NCI-H2196 treated with DMSO at 0.1 percent for 48 hours (cell line): ENCODE measurements at regions not wholly inside any gene's neighbourhood (a gene's known extent, or its start where the extent isn't known, plus 50 kb on each side); places are given as distances from the start of the nearest gene placed in this dataset.
"Not testable (repeated sequence)": the region's sequence is repeated elsewhere in the genome, so short reads cannot be mapped to it uniquely, and the experiment has no call there.

Source experiments
- DNase-seq: peaks from one replicate; lab custom pipeline; 2025; ENCODE audit not compliant: unreplicated experiment; lab: John Stamatoyannopoulos, UW

GRCh38 chr5:28399211-28399610, 1360.8 kb upstream of the CDH9 start:
- DNase-seq, result no peak

GRCh38 chr5:28398185-28398584, 1359.8 kb upstream of the CDH9 start:
- DNase-seq, result no peak

GRCh38 chr5:28397502-28397941, 1359.1 kb upstream of the CDH9 start:
- DNase-seq, result no peak

DNA sequence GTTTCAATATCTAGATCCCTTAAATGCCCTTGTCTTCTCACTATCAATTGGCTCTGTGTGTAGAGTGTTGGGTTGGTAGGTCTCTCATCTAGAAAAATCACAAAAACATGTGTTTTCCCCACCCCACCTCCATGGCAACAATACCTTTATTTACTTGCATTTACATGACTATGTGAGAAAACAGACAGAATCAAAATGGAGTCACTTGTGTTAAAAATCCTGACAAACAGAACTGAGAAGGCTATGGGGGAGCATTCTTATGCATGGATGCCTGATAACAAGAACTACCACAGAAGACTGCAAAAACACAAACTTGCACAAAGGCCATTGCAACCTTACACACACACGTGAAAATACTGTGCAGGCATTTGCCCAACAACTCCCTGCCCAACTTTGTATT, 1352.9 kb upstream of the CDH9 start:
- DNase-seq, result no peak

- DNase-seq, result no peak
Measured at GRCh38 chr5:28390341-28390740, 1352.0 kb upstream of the CDH9 start.

DNA sequence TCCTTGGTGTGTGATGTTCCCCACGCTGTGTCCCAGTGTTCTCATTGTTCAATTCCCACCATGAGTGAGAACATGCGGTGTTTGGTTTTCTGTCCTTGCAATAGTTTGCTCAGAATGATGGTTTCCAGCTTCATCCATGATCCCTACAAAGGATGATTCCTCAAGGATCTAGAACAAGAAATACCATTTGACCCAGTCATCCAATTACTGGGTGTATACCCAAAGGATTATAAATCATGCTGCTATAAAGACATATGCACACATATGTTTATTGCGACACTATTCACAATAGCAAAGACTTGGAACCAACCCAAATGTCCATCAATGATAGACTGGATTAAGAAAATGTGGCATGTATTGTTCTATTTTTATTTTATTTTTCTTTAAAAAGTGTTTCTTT, 1351.3 kb upstream of the CDH9 start:
- DNase-seq, result not testable (repeated sequence)

DNA sequence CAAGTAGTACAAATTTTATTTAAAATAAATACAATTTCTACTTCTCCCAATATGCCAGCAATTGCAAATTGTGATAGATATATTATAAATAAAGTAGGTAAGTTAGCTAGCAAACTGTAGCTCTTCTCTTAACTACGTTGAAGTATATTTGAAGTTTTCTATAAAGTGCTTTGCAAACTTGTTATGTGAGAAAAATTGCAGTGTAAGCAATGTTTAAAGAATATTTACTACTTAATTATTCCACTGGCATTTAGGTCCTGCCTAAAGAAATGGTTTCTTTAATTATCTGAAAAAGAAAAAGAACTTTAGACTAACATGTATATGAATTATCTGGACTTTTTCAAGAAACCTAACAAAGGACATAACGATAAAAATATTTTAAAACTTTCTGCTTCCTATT, 1350.0 kb upstream of the CDH9 start:
- DNase-seq, result no peak

DNA sequence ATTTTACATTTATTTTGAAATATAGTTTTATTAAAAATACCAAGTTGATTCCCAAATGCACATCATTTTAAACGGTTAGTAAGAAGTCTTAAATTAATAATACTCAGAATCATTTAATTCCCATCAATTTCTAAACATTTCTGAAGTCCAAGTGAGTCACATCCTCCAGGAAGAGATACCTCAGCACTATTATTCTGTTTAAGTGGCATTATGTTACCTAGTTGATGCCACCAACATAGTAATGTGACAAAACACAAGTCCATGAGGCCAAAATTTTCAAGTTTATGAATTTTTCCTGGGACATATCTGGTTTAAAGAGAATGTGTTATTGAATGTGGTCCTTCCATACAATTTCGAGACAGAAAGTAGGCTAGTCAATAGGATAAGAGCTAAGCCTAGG, 1348.3 kb upstream of the CDH9 start:
- DNase-seq, result no peak

- DNase-seq, result no peak
Measured at GRCh38 chr5:28380167-28380566, 1341.8 kb upstream of the CDH9 start.

- peak; percentile 4 for DNase-seq
Measured at GRCh38 chr5:28374492-28374967, 1336.1 kb upstream of the CDH9 start.

DNA sequence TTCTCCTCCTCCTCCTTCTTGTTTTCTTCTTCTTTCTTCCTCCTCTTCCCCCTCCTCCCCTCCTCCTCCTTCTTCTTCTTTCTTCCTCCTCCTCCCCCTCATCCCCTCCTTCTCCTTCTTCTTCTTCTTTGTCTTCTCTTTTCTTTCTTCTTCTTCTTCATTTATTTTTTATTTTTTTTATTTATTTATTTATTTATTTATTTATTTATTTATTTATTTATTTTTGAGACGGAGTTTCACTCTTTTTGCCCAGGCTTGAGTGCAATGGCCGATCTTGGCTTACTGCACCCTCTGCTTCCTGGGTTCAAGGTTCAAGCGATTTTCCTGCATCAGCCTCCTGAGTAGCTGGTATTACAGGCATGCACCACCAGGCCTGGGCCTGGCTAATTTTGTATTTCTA, 1332.5 kb upstream of the CDH9 start:
- no peak for DNase-seq

DNA sequence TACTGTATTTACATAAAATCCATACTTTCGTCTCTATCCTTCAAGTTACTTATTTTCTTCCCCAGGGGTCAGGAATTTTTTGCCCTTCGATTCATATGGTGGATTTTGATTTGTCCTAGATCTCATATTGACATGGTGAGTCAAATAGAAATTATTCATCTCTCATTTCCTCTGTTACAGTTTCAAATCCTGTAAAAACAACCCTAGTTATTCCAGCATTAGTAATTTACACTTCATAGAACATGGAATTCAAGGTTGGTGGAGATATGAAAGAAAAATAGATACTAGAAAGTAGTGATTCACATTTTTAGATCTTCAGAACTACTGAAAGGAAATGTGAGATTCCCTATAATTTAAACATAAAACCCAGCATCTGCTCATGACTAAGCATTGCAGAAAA, 1331.0 kb upstream of the CDH9 start:
- no peak for DNase-seq

DNA sequence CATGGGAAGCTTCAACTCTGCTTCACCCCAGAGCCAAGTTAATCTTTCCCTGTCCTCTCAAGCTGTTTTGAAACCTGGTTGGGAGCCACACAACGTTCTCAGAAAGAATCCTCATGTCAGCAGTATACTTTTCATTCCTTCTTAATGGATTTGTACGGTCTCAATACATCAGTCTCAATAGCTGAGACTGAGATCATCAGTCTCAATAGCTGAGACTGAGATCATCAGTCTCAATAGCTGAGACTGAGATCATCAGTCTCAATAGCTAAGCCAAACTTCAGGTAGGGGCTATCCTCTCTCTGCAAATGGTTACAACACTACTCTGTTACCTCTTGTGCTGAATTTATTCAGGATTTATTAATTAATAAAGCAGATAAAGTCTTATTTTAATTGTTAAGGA, 1317.4 kb upstream of the CDH9 start:
- no peak for DNase-seq

DNA sequence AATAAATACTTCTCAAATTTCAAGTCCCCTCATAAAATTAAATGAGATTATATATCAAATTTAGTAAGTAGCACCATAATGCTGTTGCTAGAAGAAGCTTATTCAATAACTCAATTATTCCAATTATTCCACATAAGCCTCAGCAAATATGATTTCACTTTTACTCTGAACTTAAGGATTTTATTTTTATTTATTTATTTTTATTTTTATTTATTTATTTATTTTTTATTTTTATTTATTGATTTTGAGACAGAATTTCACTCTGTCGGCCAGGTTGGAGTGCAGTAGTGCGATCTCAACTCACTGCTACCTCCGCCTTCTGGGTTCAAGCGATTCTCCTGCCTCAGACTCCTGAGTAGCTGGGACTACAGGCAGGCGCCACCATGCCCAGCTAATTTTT, 1308.3 kb upstream of the CDH9 start:
- DNase-seq, result no peak

DNA sequence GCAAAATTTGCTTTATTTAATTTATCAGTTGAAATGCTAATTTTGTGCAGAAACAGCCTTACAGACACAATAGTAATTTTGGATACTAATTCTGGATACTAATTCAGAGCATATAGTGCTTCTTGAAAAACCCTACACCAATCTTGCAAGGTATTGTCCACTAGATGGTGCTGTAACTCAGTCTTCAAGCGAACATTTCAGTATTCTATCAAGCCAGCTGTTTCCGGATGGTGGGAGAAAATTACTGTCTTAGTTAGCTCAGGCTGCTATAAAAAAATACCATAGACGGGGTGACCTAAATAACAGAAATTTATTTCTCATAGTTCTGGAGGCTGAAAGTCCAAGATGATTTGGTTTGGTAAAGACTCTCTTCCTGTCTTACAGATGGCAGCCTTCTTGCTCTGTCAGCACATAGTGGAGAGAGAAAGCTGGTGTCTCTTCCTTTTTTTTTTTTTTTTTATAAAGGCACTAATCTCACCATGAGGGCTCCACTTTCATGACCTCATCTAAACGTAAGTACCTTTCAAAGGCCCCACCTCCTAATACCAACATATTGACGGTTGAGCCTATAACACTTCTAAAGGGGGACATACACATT, 1306.5 kb upstream of the CDH9 start:
- DNase-seq, result no peak

GRCh38 chr5:28329176-28329575, 1290.8 kb upstream of the CDH9 start:
- no peak for DNase-seq

DNA sequence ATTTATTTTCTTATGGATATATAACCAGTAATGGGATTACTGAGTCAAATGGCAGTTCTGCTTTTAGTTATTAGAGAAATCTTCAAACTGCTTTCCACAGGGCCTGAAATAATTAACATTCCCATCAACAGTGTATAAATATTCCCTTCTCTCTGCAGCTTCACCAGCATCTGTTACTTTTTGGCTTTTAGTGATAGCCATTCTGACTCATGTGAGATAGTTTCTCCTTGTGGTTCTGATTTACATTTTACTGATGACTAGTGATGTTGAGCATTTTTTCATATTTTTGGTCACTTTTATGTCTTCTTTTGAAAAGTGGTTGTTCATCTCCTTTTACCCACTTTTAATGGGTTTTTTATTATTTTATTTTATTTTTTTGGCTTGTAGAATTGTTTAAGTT, 1290.3 kb upstream of the CDH9 start:
- DNase-seq, result no peak

DNA sequence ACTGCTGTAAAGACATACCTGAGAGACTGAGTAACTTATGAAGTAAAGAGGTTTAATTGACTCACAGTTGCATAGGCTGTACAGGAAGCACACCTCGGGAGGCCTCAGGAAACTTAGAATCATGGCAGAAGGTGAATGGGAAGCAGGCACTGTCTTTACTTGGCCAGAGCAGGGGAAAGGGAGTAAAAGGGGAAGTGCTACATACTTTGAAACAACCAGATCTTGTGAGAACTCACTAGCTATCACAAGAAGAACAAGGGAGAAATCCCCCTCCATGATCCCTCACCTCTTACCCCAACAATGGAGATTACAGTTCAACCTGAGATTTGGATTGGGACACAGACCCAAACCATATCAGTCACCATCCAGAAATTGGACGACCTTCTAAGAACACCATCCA, 1285.8 kb upstream of the CDH9 start:
- DNase-seq, result no peak

- DNase-seq, result no peak
Measured at GRCh38 chr5:28313953-28314352, 1275.6 kb upstream of the CDH9 start.

DNA sequence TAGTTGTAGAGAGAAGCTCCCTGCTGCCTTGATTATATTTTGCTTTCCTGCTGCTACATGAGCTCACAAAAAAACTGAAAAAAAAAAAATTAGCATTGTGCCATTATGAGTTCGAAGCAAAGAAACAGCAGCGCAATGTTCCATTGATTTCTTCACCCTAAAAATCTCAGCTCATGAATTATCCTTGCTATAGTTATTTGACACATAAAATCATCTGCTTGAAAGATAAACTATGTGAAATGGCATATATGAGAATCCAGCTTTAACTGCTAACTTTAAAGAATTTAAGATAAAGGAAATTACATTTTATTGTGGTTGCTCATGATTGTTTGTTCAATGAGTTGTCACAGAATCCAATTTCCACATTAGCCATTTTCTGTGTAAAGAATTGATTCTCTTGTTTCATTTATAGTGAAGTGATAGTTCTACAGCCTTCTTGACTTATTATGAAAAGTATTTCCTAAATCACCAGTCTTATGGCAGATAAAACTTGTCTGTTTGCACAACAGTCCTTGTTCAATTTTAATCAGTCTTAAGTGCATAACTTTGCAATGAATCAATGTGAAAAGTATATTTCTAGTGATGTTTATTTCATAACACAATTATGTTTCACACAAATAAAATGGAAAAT, 1275.0 kb upstream of the CDH9 start:
- DNase-seq, result no peak

GRCh38 chr5:28310696-28311095, 1272.3 kb upstream of the CDH9 start:
- no peak for DNase-seq

DNA sequence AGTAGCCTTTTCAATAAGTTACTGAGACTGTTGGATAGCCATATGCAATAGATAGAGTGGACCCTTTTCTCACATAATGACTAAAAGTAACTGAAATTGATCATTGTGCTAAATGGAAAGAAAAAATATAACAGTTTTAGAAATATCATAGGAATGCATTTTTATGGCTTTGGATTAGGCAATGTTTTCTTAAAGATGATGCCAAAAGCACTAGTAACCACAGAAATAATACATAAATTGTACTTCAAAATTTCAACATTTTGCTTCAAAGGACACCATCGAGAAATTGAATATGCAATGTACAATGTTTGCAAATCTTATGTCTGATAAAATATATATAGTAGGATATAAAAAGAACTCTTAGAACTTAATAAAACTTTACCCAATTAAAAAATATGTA, 1267.5 kb upstream of the CDH9 start:
- DNase-seq, result no peak

DNA sequence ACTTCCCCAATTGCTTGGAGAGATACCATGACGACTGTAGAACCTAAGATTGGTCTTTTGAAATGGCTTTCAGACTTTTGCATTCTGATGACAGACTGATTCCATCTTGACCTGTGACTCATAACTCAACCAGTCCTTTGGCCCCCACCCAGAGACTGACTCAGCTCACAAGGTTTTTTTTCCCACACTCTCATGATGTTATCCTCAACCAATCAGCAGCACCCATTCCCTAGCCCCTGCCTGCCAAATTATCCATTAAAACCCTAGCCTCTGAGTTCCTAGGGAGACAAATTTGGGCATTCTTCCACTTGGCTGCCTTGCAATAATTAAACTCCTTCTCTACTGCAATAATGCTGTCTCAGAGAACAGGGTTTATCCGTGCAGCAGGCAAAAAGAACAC, 1263.3 kb upstream of the CDH9 start:
- DNase-seq, result no peak
